ENCODE measurements at regions not wholly inside any gene's neighbourhood (a gene's known extent, or its start where the extent isn't known, plus 50 kb on each side); places are given as distances from the start of the nearest gene placed in this dataset.

GRCh38 chr5:9722601-9723180, 92.5 kb upstream of the TAS2R1 start:
- TF ChIP-seq ZSCAN20 (CRISPR knock-in tag; IDR thresholded peaks at IDR 0.05): no peak
- TF ChIP-seq REST (IDR thresholded peaks at IDR 0.05): no peak
- TF ChIP-seq RAD21 (conservative IDR thresholded peaks at IDR 0.05 in 1 of 2, IDR thresholded peaks at IDR 0.05 in 1 of 2): no peak
- TF ChIP-seq POLR2A (IDR thresholded peaks at IDR 0.05; ENCODE audit: low read length): no peak
